ENCODE measurements at regions not wholly inside any gene's neighbourhood (a gene's known extent, or its start where the extent isn't known, plus 50 kb on each side); places are given as distances from the start of the nearest gene placed in this dataset.

DNA sequence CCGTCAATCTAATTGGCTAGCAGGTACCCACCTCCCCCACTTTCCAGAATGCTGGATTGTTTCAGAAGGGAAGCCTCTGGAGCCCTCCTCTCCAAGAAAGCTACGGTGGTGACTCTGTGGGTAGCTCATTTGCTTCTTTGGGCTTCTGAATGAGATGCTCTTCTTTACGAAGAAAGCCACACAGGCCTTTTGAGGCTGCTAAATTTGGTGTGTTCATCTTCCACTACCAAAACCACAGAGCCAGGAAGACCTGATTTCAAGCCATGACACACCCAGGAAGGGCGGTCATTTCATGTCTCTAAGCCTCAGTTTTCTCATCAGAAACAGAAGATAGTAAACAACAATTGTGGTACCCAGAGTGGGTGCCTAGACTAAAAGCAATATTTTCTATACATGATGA lies 901.2 kb downstream of the KCNMA1 start:
- WGBS, result 65% methylated on average over 4 of the region's 4 CpGs
- H3K9ac ChIP-seq (ENCODE audit: low read depth in 1 of 2, low read length in 2 of 2), result no peak overlapping the region
- TF ChIP-seq FOXA2 (IDR thresholded peaks at IDR 0.05) (no peak), EGR1 (IDR thresholded peaks at IDR 0.05; ENCODE audit: low read depth in 2 of 2) (no peak), HNF4A (conservative IDR thresholded peaks at IDR 0.05) (no peak), TAF1 (conservative IDR thresholded peaks at IDR 0.05) (no peak)
- no peak overlapping the region for H3K27ac ChIP-seq (ENCODE audit: low read depth in 1 of 2, low read length in 2 of 2)
- DNase-seq (ENCODE audit: low spot score), result no peak
- no peak overlapping the region for H3K4me3 ChIP-seq (ENCODE audit: low read depth in 1 of 3, low read length in 3 of 3)
- no peaks in the 10 kb centered on the region for H3K4me1 ChIP-seq (ENCODE audit: control insufficient read depth in 4 of 4, insufficient read depth in 4 of 4, low read length in 3 of 4)
- H3K9me3 ChIP-seq (ENCODE audit: control insufficient read depth in 4 of 4, low read length in 3 of 4), result peaks cover 0 to 2% (median 0%) of the 10 kb centered on the region in 4 donors
- H3K27me3 ChIP-seq (ENCODE audit: control insufficient read depth in 4 of 4, insufficient read depth in 4 of 4, low read length in 3 of 4), result peaks cover 0 to 12% (median 2%) of the 10 kb centered on the region in 4 donors
- H3K36me3 ChIP-seq (ENCODE audit: control insufficient read depth in 4 of 4, insufficient read depth in 3 of 4, low read depth in 1 of 4, low read length in 3 of 4), result no peaks in the 10 kb centered on the region

DNA sequence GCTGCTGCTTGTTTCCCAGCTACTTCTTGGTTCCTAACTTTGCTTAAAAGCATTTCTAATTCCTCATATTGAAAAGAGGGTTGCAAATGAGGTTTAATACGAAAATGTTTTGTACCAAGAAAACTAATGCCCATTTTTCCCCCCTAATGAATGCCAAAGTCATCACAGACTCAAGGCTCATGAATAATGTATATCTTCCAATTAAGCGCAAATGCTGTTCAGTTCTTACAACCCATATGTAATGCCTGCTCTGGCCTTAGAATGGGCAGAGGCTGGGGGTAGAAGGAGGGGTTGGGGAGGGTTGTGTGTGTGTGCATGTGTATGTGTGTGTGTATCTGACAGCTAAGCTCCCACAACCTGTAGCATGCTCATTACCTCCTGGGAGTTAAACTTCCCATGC lies 901.7 kb downstream of the KCNMA1 start:
- peaks cover 0 to 5% (median 4%) of the 10 kb centered on the region in 4 donors for H3K9me3 ChIP-seq (ENCODE audit: control insufficient read depth in 4 of 4, low read length in 3 of 4)
- no peak overlapping the region for H3K27ac ChIP-seq (ENCODE audit: low read depth in 1 of 2, low read length in 2 of 2)
- TF ChIP-seq RAD21 (IDR thresholded peaks at IDR 0.05) (no peak), FOXA2 (IDR thresholded peaks at IDR 0.05) (no peak), GABPA (IDR thresholded peaks at IDR 0.05 in 1 of 2, conservative IDR thresholded peaks at IDR 0.05 in 1 of 2) (no peak), HNF4A (conservative IDR thresholded peaks at IDR 0.05) (no peak), TAF1 (conservative IDR thresholded peaks at IDR 0.05) (no peak), SP1 (IDR thresholded peaks at IDR 0.05) (no peak), REST (IDR thresholded peaks at IDR 0.05) (no peak), RXRA (IDR thresholded peaks at IDR 0.05) (no peak), YY1 (IDR thresholded peaks at IDR 0.05) (no peak), HNF4G (IDR thresholded peaks at IDR 0.05) (no peak), JUND (IDR thresholded peaks at IDR 0.05) (no peak), EGR1 (IDR thresholded peaks at IDR 0.05; ENCODE audit: low read depth in 2 of 2) (no peak)
- DNase-seq (ENCODE audit: low spot score), result no peak
- no peaks in the 10 kb centered on the region for H3K36me3 ChIP-seq (ENCODE audit: control insufficient read depth in 4 of 4, insufficient read depth in 3 of 4, low read depth in 1 of 4, low read length in 3 of 4)
- H3K9ac ChIP-seq (ENCODE audit: low read depth in 1 of 2, low read length in 2 of 2), result no peak overlapping the region
- H3K4me3 ChIP-seq (ENCODE audit: low read depth in 1 of 3, low read length in 3 of 3), result no peak overlapping the region
- 64% methylated on average over 2 of the region's 2 CpGs for WGBS
- H3K27me3 ChIP-seq (ENCODE audit: control insufficient read depth in 4 of 4, insufficient read depth in 4 of 4, low read length in 3 of 4), result peaks cover 0 to 12% (median 2%) of the 10 kb centered on the region in 4 donors
- no peaks in the 10 kb centered on the region for H3K4me1 ChIP-seq (ENCODE audit: control insufficient read depth in 4 of 4, insufficient read depth in 4 of 4, low read length in 3 of 4)

- DNase-seq (ENCODE audit: low spot score), result no peak
- 70% methylated on average over 5 of the region's 5 CpGs for WGBS
- TF ChIP-seq HNF4A (conservative IDR thresholded peaks at IDR 0.05), result no peak
- TF ChIP-seq JUND (IDR thresholded peaks at IDR 0.05), result no peak
- no peak for TF ChIP-seq FOXA1 (IDR thresholded peaks at IDR 0.05)
- no peak for TF ChIP-seq RAD21 (IDR thresholded peaks at IDR 0.05)
- TF ChIP-seq REST (IDR thresholded peaks at IDR 0.05), result no peak
- TF ChIP-seq SP1 (IDR thresholded peaks at IDR 0.05), result no peak
- TF ChIP-seq, protein P1, sequence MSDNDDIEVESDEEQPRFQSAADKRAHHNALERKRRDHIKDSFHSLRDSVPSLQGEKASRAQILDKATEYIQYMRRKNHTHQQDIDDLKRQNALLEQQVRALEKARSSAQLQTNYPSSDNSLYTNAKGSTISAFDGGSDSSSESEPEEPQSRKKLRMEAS (IDR thresholded peaks at IDR 0.05), result no peak
- TF ChIP-seq RXRA (IDR thresholded peaks at IDR 0.05), result no peak
- TF ChIP-seq TAF1 (conservative IDR thresholded peaks at IDR 0.05), result no peak
- TF ChIP-seq GABPA (IDR thresholded peaks at IDR 0.05 in 1 of 2, conservative IDR thresholded peaks at IDR 0.05 in 1 of 2), result no peak
- TF ChIP-seq YY1 (IDR thresholded peaks at IDR 0.05), result no peak
- no peak for TF ChIP-seq ZBTB33 (IDR thresholded peaks at IDR 0.05)
- no peak for TF ChIP-seq FOXA2 (IDR thresholded peaks at IDR 0.05)
These were observed 904.1 kb downstream of the KCNMA1 start for GRCh38 chr10:76733441-76733936.

More at GRCh38 chr10:76733441-76733936, 904.1 kb downstream of the KCNMA1 start:
- H3K9me3 ChIP-seq (ENCODE audit: control insufficient read depth in 4 of 4, low read length in 3 of 4), result peaks cover 0 to 6% (median 4%) of the 10 kb centered on the region in 4 donors
- peaks cover 0 to 12% (median 2%) of the 10 kb centered on the region in 4 donors for H3K27me3 ChIP-seq (ENCODE audit: control insufficient read depth in 4 of 4, insufficient read depth in 4 of 4, low read length in 3 of 4)
- no peak overlapping the region for H3K9ac ChIP-seq (ENCODE audit: low read depth in 1 of 2, low read length in 2 of 2)
- no peaks in the 10 kb centered on the region for H3K4me1 ChIP-seq (ENCODE audit: control insufficient read depth in 4 of 4, insufficient read depth in 4 of 4, low read length in 3 of 4)
- no peak overlapping the region for H3K4me3 ChIP-seq (ENCODE audit: low read depth in 1 of 3, low read length in 3 of 3)
- H3K36me3 ChIP-seq (ENCODE audit: control insufficient read depth in 4 of 4, insufficient read depth in 3 of 4, low read depth in 1 of 4, low read length in 3 of 4), result no peaks in the 10 kb centered on the region
- no peak overlapping the region for H3K27ac ChIP-seq (ENCODE audit: low read depth in 1 of 2, low read length in 2 of 2)
